ENCODE measurements at regions not wholly inside any gene's neighbourhood (a gene's known extent, or its start where the extent isn't known, plus 50 kb on each side); places are given as distances from the start of the nearest gene placed in this dataset.
"Not testable (repeated sequence)": the region's sequence is repeated elsewhere in the genome, so short reads cannot be mapped to it uniquely, and the experiment has no call there.

GRCh38 chr16:76023835-76024234 lies 253.4 kb upstream of the CNTNAP4 start:
- ATAC-seq, result no peak

GRCh38 chr16:76035689-76036088 lies 241.5 kb upstream of the CNTNAP4 start:
- ATAC-seq, result no peak

GRCh38 chr16:76038097-76038496 lies 239.1 kb upstream of the CNTNAP4 start:
- ATAC-seq, result no peak

GRCh38 chr16:76052725-76053124 lies 224.5 kb upstream of the CNTNAP4 start:
- no peak for ATAC-seq

GRCh38 chr16:76059186-76059585 lies 218.0 kb upstream of the CNTNAP4 start:
- ATAC-seq, result no peak

- no peak for ATAC-seq
Measured at GRCh38 chr16:76059701-76060100, 217.5 kb upstream of the CNTNAP4 start.

GRCh38 chr16:76071690-76072089 lies 205.5 kb upstream of the CNTNAP4 start:
- no peak for ATAC-seq

- no peak for ATAC-seq
Measured at GRCh38 chr16:76081967-76082366, 195.2 kb upstream of the CNTNAP4 start.

- ATAC-seq, result no peak
Measured at GRCh38 chr16:76106647-76107046, 170.6 kb upstream of the CNTNAP4 start.

GRCh38 chr16:76108460-76108859 lies 168.7 kb upstream of the CNTNAP4 start:
- ATAC-seq, result no peak

- no peak for ATAC-seq
Measured at GRCh38 chr16:76114681-76115080, 162.5 kb upstream of the CNTNAP4 start.

- ATAC-seq, result no peak
Measured at GRCh38 chr16:76118344-76118743, 158.9 kb upstream of the CNTNAP4 start.

- ATAC-seq, result no peak
Measured at GRCh38 chr16:76121636-76122035, 155.6 kb upstream of the CNTNAP4 start.

GRCh38 chr16:76123966-76124365 lies 153.2 kb upstream of the CNTNAP4 start:
- ATAC-seq, result no peak

GRCh38 chr16:76125871-76126270 lies 151.3 kb upstream of the CNTNAP4 start:
- no peak for ATAC-seq

- not testable (repeated sequence) for ATAC-seq
Measured at GRCh38 chr16:76138056-76138455, 139.1 kb upstream of the CNTNAP4 start.

GRCh38 chr16:76157629-76158028 lies 119.6 kb upstream of the CNTNAP4 start:
- no peak for ATAC-seq

- no peak for ATAC-seq
Measured at GRCh38 chr16:76162046-76162445, 115.2 kb upstream of the CNTNAP4 start.

GRCh38 chr16:76164970-76165558 lies 112.1 kb upstream of the CNTNAP4 start:
- no peak for ATAC-seq

- ATAC-seq, result no peak
Measured at GRCh38 chr16:76175718-76176117, 101.5 kb upstream of the CNTNAP4 start.

GRCh38 chr16:76176153-76176552 lies 101.0 kb upstream of the CNTNAP4 start:
- ATAC-seq, result no peak

GRCh38 chr16:76176616-76177015 lies 100.6 kb upstream of the CNTNAP4 start:
- ATAC-seq, result no peak

GRCh38 chr16:76182041-76182635 lies 95.1 kb upstream of the CNTNAP4 start:
- no peak for ATAC-seq

- ATAC-seq, result no peak
Measured at GRCh38 chr16:76183647-76184046, 93.6 kb upstream of the CNTNAP4 start.

GRCh38 chr16:76190057-76190456 lies 87.1 kb upstream of the CNTNAP4 start:
- no peak for ATAC-seq

Measured in activated CD4-positive, CD25-positive, alpha-beta regulatory T cell treated with anti-CD3 and anti-CD28 coated beads, Interleukin-2, amount 50 U/mL, for 24 hours (primary cell).